DMS114 treated with DMSO at 0.1 percent for 48 hours (cell line): ENCODE measurements at regions not wholly inside any gene's neighbourhood (a gene's known extent, or its start where the extent isn't known, plus 50 kb on each side); places are given as distances from the start of the nearest gene placed in this dataset.
"Not testable (repeated sequence)": the region's sequence is repeated elsewhere in the genome, so short reads cannot be mapped to it uniquely, and the experiment has no call there.

Experiments
- DNase-seq: peaks from one replicate; lab custom pipeline; 2025; ENCODE audit not compliant: unreplicated experiment; lab: John Stamatoyannopoulos, UW

DNA sequence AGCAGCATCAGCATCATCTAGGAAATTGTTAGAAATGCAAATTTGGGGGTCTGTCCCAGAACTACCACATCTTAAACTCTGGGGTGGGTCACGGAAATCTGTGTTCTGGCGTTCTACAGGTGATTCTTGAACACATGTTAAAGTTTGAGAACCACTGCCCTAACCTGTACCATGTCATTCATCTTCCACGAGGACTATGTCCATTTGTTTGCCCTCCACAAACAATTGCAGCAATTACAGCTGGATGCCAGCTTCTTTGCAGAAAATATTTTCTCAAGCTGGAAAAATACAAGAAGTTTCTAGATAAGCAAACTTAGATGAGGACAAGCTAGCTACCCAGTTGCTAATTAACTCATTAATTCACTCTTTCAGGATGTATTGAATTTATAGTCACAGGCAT lies 54.1 kb downstream of the MAFB start:
- no peak for DNase-seq

DNA sequence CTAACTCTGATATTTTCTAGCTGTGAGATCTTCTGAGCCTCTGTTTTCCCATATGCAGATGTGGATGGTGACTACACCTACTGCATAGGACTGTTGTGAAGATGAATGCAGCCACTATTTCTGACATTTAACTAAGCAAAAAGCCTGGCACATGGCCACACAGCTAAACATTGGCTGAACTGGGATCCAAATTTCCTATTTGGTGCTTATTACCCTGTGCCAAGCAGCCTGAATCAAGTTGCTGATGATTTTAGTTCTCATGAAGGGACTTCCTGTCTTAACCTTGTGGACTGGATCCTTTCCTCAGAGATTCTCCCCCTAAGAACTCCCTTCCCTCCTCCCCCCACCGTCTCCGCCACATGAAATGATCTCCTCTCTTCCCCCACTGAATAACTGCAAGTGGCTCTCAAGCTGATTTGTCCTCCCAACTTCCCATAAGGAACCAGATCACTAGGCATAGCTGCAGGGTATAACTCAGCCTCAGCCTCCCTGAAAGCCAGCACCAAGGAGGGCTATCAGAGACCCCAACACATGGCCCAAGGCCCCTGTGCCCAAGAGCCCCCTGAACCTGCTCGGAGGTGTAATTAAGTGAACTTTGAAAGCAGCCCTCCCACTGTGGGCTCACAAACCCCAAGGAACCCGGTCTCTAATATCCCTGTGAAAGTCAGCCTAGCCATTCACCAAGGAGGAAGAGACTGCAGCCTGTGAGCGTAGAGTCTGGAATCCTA lies 55.7 kb downstream of the MAFB start:
- no peak for DNase-seq

DNA sequence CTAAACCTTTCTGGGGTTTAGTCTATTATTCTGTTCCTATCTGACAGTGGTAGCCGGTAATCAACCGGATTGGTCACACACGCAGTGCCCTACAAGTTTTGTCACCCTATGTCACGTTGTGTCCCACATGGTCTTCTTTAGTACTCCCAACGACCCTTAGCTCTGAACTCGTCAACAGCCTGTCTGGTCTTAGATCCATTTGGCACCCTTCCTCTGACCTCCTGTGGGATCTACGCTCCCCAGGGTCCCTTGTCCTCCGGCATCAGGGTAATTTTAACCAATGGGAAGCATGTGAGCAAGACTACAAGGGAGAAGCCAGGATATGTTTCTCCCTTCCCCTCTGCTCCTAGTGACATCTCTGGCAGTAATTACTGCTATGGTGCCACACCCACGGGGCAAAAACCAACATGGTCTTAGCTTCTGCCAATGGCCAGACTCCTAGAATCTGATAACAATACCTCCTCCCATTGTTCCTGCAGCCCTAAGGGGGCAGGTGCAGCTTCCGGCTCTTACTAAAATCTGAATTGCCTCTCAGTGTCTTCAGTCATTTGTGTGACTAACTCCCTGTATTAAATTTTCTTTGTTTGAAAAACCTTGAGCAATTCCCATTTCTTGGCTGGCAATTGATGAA lies 56.6 kb downstream of the MAFB start:
- no peak for DNase-seq

DNA sequence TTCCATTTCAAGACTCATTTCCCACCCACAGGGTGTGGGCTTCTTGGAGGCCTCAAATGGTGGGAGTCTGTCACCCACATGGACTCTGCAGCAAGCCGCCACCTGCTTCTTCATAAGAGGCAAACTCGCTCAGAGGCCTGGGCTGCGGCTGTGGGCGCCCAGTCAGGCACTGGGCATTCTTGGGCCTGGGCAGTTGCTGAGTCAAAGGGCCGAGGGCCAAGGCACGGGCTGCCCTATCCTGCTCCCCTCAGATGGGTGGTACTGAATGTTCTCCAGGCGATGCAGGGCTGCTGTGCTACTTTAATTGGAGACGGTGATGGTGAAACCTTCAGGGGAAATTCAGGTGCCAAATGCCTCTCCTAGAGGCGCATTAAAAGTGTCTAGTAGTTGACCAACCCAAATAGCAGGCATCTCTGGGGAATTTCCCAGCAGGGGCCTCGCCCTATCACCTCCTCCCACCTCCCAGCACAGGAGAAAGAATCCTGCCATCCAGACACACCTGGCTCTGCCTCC lies 57.9 kb downstream of the MAFB start:
- no peak for DNase-seq

DNA sequence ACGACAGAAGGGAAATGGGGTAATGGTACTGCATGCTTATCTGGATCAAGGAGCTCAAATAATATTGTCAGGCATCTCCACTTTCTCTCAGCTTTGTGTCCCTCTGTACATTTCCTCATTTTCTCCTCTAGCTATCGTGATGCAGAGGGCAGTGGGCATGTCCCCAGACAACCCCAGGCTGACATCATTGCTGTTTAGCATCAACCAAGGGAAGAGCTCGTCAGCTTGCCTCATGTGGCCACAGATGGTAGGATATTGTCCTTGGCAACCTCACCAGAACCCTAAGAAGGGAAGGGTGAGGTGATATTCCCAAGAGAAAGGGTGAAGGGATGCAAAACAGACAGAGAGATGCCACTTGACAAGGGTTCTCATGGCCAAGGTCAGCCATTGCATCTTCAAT lies 58.3 kb downstream of the MAFB start:
- DNase-seq = no peak

DNA sequence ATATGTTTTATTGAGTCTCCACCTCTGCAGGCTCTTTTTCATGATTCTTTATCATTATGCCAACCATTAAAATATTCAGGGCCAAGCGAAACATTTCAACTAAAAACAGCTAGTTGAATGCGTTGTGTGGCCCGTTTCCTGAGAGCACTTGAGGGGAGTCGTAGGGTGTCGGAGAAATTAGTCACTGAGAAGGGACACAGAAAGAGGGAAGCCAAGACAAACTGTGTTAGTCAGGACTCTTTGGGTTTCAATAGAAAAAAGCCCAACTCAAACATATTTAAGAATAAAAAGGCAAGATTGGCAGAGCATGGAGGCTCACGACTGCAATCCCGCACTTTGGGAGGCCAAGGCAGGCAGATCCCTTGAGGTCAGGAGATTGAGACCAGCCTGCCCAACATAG lies 58.9 kb downstream of the MAFB start:
- no peak for DNase-seq

DNA sequence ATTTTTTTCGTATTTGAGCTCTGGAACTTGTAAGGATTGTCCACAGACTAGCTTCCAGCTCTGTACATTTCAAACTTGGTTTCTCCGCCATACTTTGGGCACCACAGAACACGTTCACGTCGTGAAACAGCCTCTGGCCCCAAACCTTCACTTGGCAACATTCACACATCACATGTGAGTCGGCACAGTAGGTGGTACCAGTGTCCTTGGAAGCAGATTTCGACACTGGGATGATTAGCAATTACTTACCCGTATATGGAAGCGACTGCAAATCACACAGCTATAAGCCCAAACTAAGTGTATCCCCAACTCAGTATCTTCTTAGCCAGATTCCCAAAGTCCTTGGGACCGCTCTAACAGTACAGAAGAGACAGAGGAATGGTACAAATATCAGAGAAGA lies 60.2 kb downstream of the MAFB start:
- DNase-seq = no peak

DNA sequence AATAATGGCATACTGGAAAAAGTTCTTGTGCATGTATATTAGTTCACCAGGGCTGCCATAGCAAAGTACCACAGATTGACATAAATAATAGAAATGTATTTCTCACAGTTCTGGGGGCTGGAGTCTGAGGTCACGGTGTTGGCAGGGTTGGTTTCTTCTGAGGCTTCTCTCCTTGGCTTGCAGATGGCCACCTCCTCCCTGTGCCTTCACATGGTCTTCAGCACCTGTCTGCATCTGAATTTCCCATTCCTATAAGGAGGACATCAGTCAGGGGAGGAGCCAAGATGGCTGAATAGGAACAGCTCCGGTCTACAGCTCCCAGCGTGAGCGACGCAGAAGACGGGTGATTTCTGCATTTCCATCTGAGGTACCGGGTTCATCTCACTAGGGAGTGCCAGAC lies 70.0 kb downstream of the MAFB start:
- DNase-seq = not testable (repeated sequence)

DNA sequence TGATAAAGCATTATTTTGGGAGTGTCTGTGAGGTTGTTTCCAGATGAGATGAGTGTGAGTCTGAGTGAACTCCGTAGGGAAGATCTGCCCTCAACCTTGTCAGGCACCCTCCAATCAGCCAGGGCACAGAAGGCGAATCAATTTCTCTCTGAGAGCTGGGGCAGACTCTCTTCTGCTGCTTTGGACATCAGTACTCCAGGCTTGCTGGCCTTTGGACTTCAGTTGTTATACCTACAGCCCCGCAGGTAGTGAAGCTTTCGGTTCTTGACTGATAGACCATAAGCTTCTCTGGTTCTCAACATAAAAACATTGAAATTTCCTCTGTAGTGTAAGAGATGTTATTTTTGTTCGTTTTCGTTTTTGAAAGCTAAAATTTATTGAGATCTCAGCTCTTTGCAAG lies 71.4 kb downstream of the MAFB start:
- no peak for DNase-seq

DNA sequence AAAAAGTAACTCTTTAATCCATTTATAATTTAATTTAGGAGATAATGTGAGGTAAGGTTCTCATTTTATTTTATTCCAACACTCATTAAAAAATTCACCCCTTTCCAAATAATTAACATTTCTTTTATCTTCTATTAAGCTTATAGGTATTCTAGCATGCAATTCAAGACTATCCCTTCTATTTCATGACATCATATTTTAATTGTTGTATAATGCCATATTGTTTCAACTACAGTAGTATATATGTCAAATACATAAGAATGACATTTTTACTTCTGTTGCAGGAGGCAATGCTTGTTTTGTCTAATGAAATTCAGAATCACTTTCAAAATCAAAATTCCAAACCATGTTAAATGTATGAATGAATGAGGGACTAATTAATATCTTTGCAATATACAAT lies 76.2 kb downstream of the MAFB start:
- no peak for DNase-seq

DNA sequence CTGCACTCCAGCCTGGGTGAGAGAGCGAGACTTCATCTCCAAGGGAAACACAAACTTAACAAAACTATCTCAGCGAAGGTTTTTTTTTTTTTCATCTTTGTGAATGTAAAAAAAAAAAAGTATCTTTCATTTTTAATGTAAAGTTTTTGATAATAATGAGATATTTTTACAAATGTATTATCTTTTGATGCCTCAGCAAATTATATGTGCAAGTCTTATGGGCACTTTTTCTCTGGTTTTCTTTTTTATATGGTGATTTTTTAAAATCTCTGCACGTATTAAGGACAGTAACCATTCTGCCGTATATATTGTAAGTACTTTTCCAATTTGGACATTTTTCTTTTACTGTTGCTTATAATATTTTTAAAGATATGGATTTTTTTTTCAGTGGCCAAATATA lies 76.8 kb downstream of the MAFB start:
- DNase-seq = no peak

DNA sequence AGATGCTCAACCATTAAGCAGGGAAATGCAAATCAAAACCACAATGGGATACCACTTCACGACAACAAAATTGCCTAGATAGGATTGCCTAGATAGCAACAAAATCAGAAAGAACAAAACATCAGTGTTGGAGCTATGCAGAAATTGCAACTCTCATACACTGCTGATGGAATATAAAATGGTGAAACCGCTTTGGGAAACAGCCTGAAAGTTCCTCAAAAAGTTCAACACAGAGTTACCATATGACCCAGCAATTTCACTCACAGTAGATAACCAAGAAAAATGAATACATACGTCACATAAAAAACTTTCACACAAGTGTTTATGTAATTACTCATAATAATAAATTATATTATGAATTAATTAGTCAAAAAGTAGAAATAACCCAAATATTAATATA lies 78.3 kb downstream of the MAFB start:
- no peak for DNase-seq

DNA sequence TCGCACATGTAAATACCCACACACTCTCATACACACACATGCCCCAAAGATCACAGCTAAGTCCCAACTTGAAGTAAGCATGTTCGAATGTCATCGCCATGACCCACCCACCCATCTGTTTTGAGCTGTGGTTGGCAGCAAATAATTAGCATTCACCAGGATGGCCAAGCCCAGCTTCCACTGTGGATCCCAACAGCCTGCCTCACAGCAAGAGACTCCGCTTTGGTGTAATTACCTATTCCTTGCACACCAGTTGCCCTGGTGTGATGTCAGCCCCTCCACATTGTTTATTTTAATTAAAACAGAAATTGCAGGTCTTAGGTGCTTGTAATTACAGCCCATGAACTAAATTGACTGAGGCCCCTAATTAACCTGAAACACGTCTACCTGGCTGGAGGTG lies 81.1 kb downstream of the MAFB start:
- DNase-seq = no peak

DNA sequence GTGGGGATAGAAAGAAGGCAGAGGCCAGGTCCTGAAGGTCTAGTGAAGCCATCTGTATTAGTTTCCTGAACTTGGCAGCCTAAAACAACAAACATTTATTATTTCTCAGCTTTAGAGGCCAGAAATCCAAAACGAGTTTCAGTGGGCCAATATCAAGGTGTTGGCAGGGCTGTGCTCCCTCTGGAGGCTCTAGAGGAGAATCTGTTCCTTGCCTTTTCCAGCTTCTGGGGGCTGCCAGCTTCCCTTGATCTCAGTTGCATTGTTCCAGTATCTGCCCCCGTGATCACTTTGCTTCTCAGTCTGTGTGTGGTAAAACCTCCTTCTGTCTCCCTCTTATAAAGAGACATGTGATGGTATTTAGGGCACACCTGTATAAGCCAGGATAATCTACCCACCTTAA lies 82.4 kb downstream of the MAFB start:
- DNase-seq = no peak

DNA sequence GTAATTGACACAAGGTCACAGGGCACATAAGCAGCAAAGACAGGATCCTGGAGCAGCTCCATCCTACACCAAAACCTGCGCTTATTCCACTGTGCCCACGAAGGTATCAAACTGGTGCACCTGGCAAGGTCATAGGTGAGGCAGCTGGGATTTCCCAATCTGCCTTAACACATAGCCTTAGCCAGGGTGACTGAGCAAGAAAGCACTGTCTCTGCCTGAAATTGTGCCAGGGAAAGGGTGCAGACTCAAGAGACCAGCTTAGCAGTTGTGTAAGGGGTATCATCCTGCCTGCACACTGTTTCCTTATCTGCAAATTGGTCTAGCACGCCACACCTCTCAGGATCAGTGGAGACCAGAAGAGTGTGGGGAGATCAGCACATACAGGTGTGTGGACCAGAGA lies 82.8 kb downstream of the MAFB start:
- DNase-seq = no peak

DNA sequence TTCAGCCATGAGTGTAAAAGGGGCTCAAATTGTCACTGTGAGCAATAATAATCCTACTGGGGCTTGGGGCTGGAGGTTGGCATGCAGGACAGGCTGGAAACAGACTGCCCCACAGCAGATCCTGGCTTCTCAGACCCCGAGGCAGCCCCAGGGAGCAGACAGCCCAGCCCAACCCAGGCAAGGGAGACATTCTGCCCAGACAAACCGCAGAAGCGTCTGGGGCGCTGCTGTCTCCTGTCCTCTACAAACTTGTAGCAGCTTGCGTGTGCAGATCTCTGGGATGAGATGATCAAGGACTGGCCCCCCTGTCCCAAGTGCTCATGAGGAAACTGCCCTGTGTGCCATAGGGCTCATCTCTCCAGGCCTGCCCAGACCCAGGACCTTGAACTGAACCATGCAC lies 84.6 kb downstream of the MAFB start:
- no peak for DNase-seq

DNA sequence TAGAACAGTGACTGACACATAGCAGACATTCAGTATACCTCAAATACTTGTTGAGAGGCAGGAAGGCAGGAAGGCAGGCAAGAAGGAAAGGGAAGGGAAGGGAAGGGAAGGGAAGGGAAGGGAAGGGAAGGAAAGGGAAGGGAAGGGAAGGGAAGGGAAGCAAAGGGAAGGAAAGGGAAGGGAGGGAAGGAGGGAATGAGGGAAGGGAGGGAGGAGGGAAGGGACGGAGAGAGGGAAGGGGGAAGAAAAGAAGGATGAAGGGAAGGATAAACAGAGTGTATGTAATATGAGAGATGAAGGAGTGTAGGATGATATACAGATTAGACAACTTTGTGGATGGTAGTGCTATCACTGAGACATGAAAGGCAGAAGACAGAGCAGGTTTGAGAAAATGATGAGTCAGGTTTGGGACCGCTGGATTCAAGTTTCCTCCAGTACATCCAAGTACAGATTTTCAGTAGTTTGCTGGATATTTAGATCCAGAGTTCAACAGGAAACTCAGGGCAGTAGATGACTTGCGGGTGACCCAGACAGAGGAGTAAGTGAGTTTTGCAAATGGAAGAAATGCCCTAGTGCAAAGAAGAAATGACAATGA lies 85.9 kb downstream of the MAFB start:
- no peak for DNase-seq

DNA sequence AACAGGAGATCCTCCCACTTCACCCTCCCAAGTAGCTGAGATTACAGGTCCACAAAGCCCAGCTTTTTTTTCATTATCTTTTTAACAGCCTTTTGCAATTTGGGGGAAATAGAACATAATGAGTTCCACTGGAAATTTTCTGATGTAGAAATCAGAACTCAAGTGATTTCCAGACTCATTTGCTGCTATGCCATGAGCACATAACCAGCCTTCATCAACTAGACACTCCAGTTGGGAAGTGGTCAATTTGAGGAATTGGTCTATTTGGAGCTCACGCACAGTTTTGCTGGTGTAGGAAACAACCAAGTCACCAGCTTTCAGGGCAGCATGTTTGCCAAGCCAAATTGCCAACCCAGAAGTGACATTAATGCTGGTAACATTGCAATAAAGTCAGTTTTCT lies 86.7 kb downstream of the MAFB start:
- no peak for DNase-seq

DNA sequence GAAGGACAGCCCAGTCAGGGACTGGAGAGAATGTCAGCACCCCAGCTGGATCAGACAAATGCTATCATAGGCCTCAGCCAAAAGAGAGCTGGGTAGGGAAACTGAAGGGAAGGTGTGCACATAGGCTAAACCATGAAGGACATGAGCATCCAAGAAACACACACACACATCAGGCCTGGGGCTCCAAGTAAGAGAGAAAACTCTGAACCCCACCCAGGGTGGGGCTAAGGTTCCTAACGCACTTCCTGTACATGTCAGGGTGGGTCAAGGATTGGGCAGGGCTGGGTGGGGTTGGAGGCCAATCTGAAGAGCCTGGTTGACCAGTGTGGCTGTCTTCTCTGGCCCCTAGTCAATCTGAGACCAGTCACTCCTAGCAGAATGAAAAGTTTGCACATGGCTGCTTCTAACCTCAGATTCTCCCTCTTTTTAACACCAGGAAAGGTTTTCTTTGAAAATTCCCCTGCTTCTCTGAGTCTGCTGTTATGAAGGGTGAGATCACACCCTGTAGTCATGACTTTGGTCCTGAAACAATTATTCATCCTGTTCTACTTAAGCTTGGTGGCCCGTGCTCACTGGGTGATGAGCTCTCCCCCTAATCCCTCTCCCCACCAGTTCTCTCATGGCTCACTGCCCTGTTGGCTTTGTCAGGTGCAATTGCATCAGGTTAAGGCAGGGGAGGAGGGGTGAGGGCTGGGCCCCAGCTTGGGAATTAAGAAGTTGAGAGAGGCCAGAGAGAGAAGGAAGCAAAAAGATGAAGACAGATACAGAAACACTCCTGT lies 88.4 kb downstream of the MAFB start:
- no peak for DNase-seq

DNA sequence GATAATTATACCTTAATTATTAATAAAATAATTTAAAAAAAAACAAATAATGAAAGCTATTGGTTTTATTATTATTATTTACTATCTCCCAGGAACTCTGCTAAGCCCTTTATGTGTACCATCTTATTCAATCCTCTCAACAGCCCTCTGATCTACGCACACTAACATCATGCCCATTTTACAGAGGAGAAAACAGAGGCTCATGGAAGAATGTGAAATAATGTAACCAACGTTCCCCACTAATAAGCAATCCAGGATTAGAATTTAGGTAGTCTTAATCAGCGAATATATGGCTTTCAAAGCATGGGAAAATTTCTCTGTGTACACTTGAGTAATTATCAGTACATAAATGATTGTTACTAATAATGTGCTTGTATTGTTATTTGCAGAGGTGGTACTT lies 89.0 kb downstream of the MAFB start:
- DNase-seq = no peak

DNA sequence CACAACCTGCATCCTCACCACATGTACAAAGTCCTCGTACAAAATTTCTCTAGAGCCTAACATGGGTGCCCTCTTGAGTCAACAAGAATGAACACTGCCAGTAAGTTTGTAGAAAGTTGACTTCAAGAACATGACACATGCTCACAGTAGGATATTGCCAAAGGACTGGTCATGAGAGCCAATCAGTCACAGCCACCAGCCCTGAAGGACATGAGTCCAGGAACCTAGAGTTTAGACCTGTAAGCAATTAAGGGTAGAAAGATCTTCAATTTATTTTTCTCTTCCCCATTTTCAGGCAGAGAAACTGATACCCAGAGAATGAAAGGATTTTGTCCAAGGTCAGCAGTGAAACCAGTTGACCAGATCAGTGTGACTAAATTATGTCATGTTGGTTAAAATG lies 96.1 kb downstream of the MAFB start:
- DNase-seq = no peak

DNA sequence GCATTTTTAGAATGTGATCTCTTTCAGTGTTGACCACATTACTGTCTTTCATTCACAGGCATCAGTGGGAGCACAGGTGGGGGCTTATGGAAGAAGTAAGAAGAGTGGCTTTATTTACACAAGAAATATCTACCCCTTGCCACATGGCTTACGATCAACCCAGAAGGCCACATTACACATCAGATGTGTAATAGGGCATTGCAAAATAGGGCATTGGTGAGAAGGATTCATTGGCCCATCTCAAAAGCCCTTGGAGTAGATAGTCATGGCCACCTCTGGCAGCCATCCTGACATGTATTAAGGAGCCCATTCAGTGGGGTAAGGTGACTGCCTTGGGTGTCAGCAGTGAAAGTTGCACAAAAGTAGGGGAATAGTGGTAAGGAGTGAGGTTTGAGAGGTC lies 97.5 kb downstream of the MAFB start:
- no peak for DNase-seq
